ENCODE measurements at regions not wholly inside any gene's neighbourhood (a gene's known extent, or its start where the extent isn't known, plus 50 kb on each side); places are given as distances from the start of the nearest gene placed in this dataset.

DNA sequence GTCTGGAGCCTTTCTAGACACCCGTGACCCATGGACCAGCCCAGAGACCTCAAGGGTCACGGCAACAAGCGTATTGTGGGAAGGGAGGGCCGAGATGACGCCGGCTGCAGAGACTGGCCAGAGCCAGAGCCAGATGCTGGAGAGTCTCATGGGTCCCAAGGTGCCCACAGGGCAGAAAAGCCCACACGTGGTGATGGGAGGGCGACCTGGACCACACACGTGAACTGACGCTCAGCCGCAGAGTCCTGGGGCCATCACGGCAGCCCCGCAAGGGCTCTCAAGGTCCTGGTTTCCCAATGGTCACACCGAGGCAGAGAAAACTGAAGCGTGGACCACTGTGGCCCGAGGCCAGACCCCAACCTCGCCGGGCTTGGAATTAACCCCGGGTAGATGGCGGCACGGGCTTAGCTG is 92.6 kb downstream of the YTHDF1 start:
- H3K27ac ChIP-seq = no peak overlapping the region
- TF ChIP-seq ZFX (IDR thresholded peaks at IDR 0.05; ENCODE audit: borderline replicate concordance) (no peak), CTCF (IDR thresholded peaks at IDR 0.05) (no peak)

GRCh38 chr20:63122626-63123025 is 93.3 kb downstream of the YTHDF1 start:
- TF ChIP-seq CTCF (IDR thresholded peaks at IDR 0.05) (no peak), ZFX (IDR thresholded peaks at IDR 0.05; ENCODE audit: borderline replicate concordance) (no peak)
- H3K27ac ChIP-seq = no peak overlapping the region

DNA sequence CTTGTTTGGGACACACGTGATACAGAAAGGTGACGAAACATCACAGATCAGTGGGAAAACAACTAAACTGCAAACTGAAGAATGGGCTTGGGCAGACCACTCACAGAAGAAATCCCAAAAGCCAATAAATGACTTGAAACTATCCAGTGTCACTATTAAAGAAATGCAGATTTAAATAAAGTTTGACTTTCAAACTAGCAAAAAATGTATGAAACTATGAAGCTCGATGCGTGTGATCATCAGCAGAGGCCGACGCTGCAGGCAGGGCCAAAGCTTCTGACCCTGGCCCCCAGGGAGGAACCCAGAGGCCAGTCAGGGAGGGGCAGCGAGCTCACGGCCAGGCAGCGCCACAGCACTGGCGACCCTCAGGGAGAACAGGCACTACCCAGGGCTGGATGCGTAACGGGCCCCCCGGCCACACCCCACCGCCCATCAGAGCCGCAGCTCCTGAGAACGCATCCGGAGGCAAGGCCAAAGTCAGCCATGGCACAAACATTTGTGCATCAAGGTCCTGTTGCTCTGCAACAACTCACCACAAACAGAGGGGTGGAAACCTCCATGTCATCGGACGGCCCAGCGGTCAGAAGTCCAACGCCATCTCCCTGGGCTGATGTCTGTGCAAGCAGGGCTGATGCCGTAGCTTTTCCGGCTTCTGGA is 94.1 kb downstream of the YTHDF1 start:
- TF ChIP-seq ZFX (IDR thresholded peaks at IDR 0.05; ENCODE audit: borderline replicate concordance) (no peak), CTCF (IDR thresholded peaks at IDR 0.05) (no peak)
- H3K27ac ChIP-seq = no peak overlapping the region

GRCh38 chr20:63121246-63121645 is 94.7 kb downstream of the YTHDF1 start:
- H3K27ac ChIP-seq = no peak overlapping the region
- TF ChIP-seq CTCF (IDR thresholded peaks at IDR 0.05) = no peak
- no peak for TF ChIP-seq ZFX (IDR thresholded peaks at IDR 0.05; ENCODE audit: borderline replicate concordance)

- no peak overlapping the region for H3K27ac ChIP-seq
- TF ChIP-seq CTCF (IDR thresholded peaks at IDR 0.05) = no peak
- TF ChIP-seq ZFX (IDR thresholded peaks at IDR 0.05; ENCODE audit: borderline replicate concordance) = no peak
Measured at GRCh38 chr20:63120808-63121090, 95.2 kb downstream of the YTHDF1 start.

GRCh38 chr20:63119963-63120807 is 95.7 kb downstream of the YTHDF1 start:
- TF ChIP-seq ZFX (IDR thresholded peaks at IDR 0.05; ENCODE audit: borderline replicate concordance) (no peak), CTCF (IDR thresholded peaks at IDR 0.05) (no peak)
- H3K27ac ChIP-seq = no peak overlapping the region

Measured in 22Rv1 (cell line).